Lung (tissue), 11 donors: ENCODE measurements at regions not wholly inside any gene's neighbourhood (a gene's known extent, or its start where the extent isn't known, plus 50 kb on each side); places are given as distances from the start of the nearest gene placed in this dataset.

Source experiments
- ATAC-seq: fragments of 200-7000 bp; cut with Tn5 transposase; one replicate; pipeline ENCODE4 v1.9.1; 2020; ENCODE audit warnings: moderate number of reproducible peaks; ENCODE audit not compliant: insufficient read depth, low FRiP score
- DNase-seq, 3 donors: peaks; one replicate each; pipeline ENCODE4 v3.0.0-alpha.2; 2013 to 2017
- H3K27ac ChIP-seq, 2 donors: one replicate each; pipeline ENCODE4 v1.5.1; 2013; ENCODE audit warnings: mild to moderate bottlenecking in 2 of 2, moderate library complexity in 2 of 2, control low read depth in 1 of 2, inconsistent platforms in 1 of 2, low read depth in 1 of 2, low read length in 1 of 2
- H3K27me3 ChIP-seq, 3 donors: one replicate each; pipeline ENCODE4 v1.5.1; 2013; ENCODE audit warnings: low read length in 2 of 3; ENCODE audit not compliant: control insufficient read depth in 3 of 3, insufficient read depth in 3 of 3
- H3K36me3 ChIP-seq, 4 donors: one replicate each; pipeline ENCODE4 v1.5.1; 2013; ENCODE audit warnings: low read length in 4 of 4, mild to moderate bottlenecking in 1 of 4, moderate library complexity in 1 of 4; ENCODE audit not compliant: control insufficient read depth in 4 of 4, insufficient read depth in 4 of 4
- H3K4me1 ChIP-seq, 5 donors: one replicate each; pipeline ENCODE4 v1.5.1; 2013; ENCODE audit warnings: low read length in 5 of 5, mild to moderate bottlenecking in 2 of 5, moderate library complexity in 1 of 5; ENCODE audit not compliant: control insufficient read depth in 5 of 5, insufficient read depth in 5 of 5
- H3K4me3 ChIP-seq: one replicate; pipeline ENCODE4 v1.5.1; 2013; ENCODE audit warnings: mild to moderate bottlenecking, control low read depth, moderate library complexity
- H3K9ac ChIP-seq, 2 donors: one replicate each; pipeline ENCODE4 v1.5.1; 2013; ENCODE audit warnings: low read length in 2 of 2, control low read depth in 1 of 2; ENCODE audit not compliant: insufficient read depth in 1 of 2
- H3K9me3 ChIP-seq, 4 donors: one replicate each; pipeline ENCODE4 v1.5.1; 2013; ENCODE audit warnings: low read length in 3 of 4, mild to moderate bottlenecking in 1 of 4, moderate library complexity in 1 of 4; ENCODE audit not compliant: control insufficient read depth in 4 of 4, insufficient read depth in 3 of 4
- CTCF ChIP-seq: IDR thresholded peaks from 2 replicates; pipeline ENCODE4 v1.5.1; 2012; ENCODE audit warnings: mild to moderate bottlenecking; ENCODE audit errors: control extremely low read depth, extremely low read depth
- WGBS, 2 donors: extraction: QIAGEN DNeasy Blood & Tissue Kit; methylation state at CpG; one replicate each; pipeline ENCODE4 v1.1.7; 2013; 5-methylcytosine and 5-hydroxymethylcytosine counted together
- donor health status: control.
- donor health status: control.
- donor health status: Bipolar disorder and iron deficiency.
- donor health status: healthy.
- donor health status: DM: yes; HTN: yes; CAD: no.

GRCh38 chr15:66622591-66623022 is 56.8 kb upstream of the LCTL start:
- no peaks in the 10 kb centered on the region for H3K36me3 ChIP-seq
- H3K4me3 ChIP-seq: no peak overlapping the region
- TF ChIP-seq CTCF: no peak
- ATAC-seq (no peak), DNase-seq (peak in 1 of 3 donors; percentile 57)
- H3K4me1 ChIP-seq: peaks cover 2 to 45% (median 12%) of the 10 kb centered on the region in 5 donors
- H3K9ac ChIP-seq: peak overlapping the region in 1 of 2 donors; percentile 60
- WGBS, 2 donors: 50 to 54% methylated on average over 5 of the region's 5 CpGs
- H3K27me3 ChIP-seq: no peaks in the 10 kb centered on the region
- no peaks in the 10 kb centered on the region for H3K9me3 ChIP-seq
- H3K27ac ChIP-seq: peak overlapping the region in 1 of 2 donors; percentile 20

GRCh38 chr15:66623801-66624453 is 58.1 kb upstream of the LCTL start:
- no peaks in the 10 kb centered on the region for H3K27me3 ChIP-seq
- no peaks in the 10 kb centered on the region for H3K9me3 ChIP-seq
- no peak overlapping the region for H3K9ac ChIP-seq
- no peak overlapping the region for H3K4me3 ChIP-seq
- H3K4me1 ChIP-seq: peaks cover 2 to 39% (median 10%) of the 10 kb centered on the region in 5 donors
- H3K36me3 ChIP-seq: no peaks in the 10 kb centered on the region
- TF ChIP-seq CTCF: no peak
- H3K27ac ChIP-seq: no peak overlapping the region
- DNase-seq (no peak), ATAC-seq (no peak)
- 50 to 83% methylated on average over 6 of the region's 6 CpGs for WGBS, 2 donors

- H3K36me3 ChIP-seq: no peaks in the 10 kb centered on the region
- DNase-seq (no peak), ATAC-seq (no peak)
- H3K9ac ChIP-seq: no peak overlapping the region
- H3K4me1 ChIP-seq: peaks cover 2 to 36% (median 6%) of the 10 kb centered on the region in 5 donors
- no peak overlapping the region for H3K27ac ChIP-seq
- no peak overlapping the region for H3K4me3 ChIP-seq
- WGBS, 2 donors: 85 to 86% methylated on average over 1 of the region's 1 CpG
- no peaks in the 10 kb centered on the region for H3K27me3 ChIP-seq
- TF ChIP-seq CTCF: no peak
- no peaks in the 10 kb centered on the region for H3K9me3 ChIP-seq
Observed at GRCh38 chr15:66625531-66625930, 59.7 kb upstream of the LCTL start.

- Histone ChIP-seq H3K36me3 (no peaks in the 10 kb centered on the region), H3K9me3 (no peaks in the 10 kb centered on the region), H3K4me1 (peaks cover 2 to 36% (median 8%) of the 10 kb centered on the region in 5 donors), H3K9ac (no peak overlapping the region), H3K27me3 (no peaks in the 10 kb centered on the region), H3K4me3 (no peak overlapping the region), H3K27ac (no peak overlapping the region)
- ATAC-seq (no peak), DNase-seq (no peak)
- WGBS, 2 donors: 86 to 90% methylated on average over 4 of the region's 4 CpGs
- no peak for TF ChIP-seq CTCF
Observed at GRCh38 chr15:66625974-66626373, 60.2 kb upstream of the LCTL start.
